ENCODE measurements at regions not wholly inside any gene's neighbourhood (a gene's known extent, or its start where the extent isn't known, plus 50 kb on each side); places are given as distances from the start of the nearest gene placed in this dataset.
A peak's percentile ranks its signal among the peaks of the same experiment; 100 is the strongest.

- DNase-seq (ENCODE audit: low read depth in 2 of 2), result no peak
Measured at GRCh38 chr4:152236519-152237056, 299.3 kb downstream of the FBXW7 start.

- no peak for DNase-seq (ENCODE audit: low read depth in 2 of 2)
Measured at GRCh38 chr4:152235718-152236117, 300.2 kb downstream of the FBXW7 start.

- DNase-seq (ENCODE audit: low read depth in 2 of 2), result no peak
Measured at GRCh38 chr4:152234571-152234970, 301.3 kb downstream of the FBXW7 start.

GRCh38 chr4:152232271-152232670 lies 303.6 kb downstream of the FBXW7 start:
- DNase-seq (ENCODE audit: low read depth in 2 of 2), result no peak

- no peak for DNase-seq (ENCODE audit: low read depth in 2 of 2)
Measured at GRCh38 chr4:152229782-152230289, 306.1 kb downstream of the FBXW7 start.

GRCh38 chr4:152225680-152226079 lies 310.2 kb downstream of the FBXW7 start:
- DNase-seq (ENCODE audit: low read depth in 2 of 2), result no peak

- no peak for DNase-seq (ENCODE audit: low read depth in 2 of 2)
Measured at GRCh38 chr4:152224721-152225420, 311.0 kb downstream of the FBXW7 start.

- peak in 1 of 2 donors; percentile 80 for DNase-seq (ENCODE audit: low read depth in 2 of 2)
Measured at GRCh38 chr4:152224223-152224622, 311.7 kb downstream of the FBXW7 start.

- DNase-seq (ENCODE audit: low read depth in 2 of 2), result no peak
Measured at GRCh38 chr4:152223600-152223999, 312.3 kb downstream of the FBXW7 start.

- no peak for DNase-seq (ENCODE audit: low read depth in 2 of 2)
Measured at GRCh38 chr4:152221816-152222516, 313.9 kb downstream of the FBXW7 start.

GRCh38 chr4:152220201-152220666 lies 315.7 kb downstream of the FBXW7 start:
- DNase-seq (ENCODE audit: low read depth in 2 of 2), result no peak

- DNase-seq (ENCODE audit: low read depth in 2 of 2), result no peak
Measured at GRCh38 chr4:152218576-152218975, 317.3 kb downstream of the FBXW7 start.

- no peak for DNase-seq (ENCODE audit: low read depth in 2 of 2)
Measured at GRCh38 chr4:152217896-152218295, 318.0 kb downstream of the FBXW7 start.

GRCh38 chr4:152211936-152212653 lies 323.8 kb downstream of the FBXW7 start:
- no peak for DNase-seq (ENCODE audit: low read depth in 2 of 2)

GRCh38 chr4:152209772-152210493 lies 326.0 kb downstream of the FBXW7 start:
- DNase-seq (ENCODE audit: low read depth in 2 of 2), result no peak

- no peak for DNase-seq (ENCODE audit: low read depth in 2 of 2)
Measured at GRCh38 chr4:152207378-152207720, 328.5 kb downstream of the FBXW7 start.

- DNase-seq (ENCODE audit: low read depth in 2 of 2), result peak in 1 of 2 donors; percentile 58
Measured at GRCh38 chr4:152206646-152207377, 329.1 kb downstream of the FBXW7 start.

GRCh38 chr4:152206185-152206584 lies 329.7 kb downstream of the FBXW7 start:
- DNase-seq (ENCODE audit: low read depth in 2 of 2), result no peak

GRCh38 chr4:152202415-152202814 lies 333.5 kb downstream of the FBXW7 start:
- peak in 1 of 2 donors; percentile 45 for DNase-seq (ENCODE audit: low read depth in 2 of 2)

- peak in 1 of 2 donors; percentile 60 for DNase-seq (ENCODE audit: low read depth in 2 of 2)
Measured at GRCh38 chr4:152200511-152201333, 335.2 kb downstream of the FBXW7 start.
